ENCODE measurements at regions not wholly inside any gene's neighbourhood (a gene's known extent, or its start where the extent isn't known, plus 50 kb on each side); places are given as distances from the start of the nearest gene placed in this dataset.
"Not testable (repeated sequence)": the region's sequence is repeated elsewhere in the genome, so short reads cannot be mapped to it uniquely, and the experiment has no call there.

- not testable (repeated sequence) for TF ChIP-seq CTCF (conservative IDR thresholded peaks at IDR 0.05 in 1 of 2, IDR thresholded peaks at IDR 0.05 in 1 of 2; ENCODE audit: extremely low read depth in 1 of 2, insufficient read depth in 1 of 2, low read depth in 1 of 2, low read length in 2 of 2); EZH2 (IDR thresholded peaks at IDR 0.05; ENCODE audit: borderline replicate concordance, low read length)
These were observed 83.0 kb upstream of the SPTLC1 start for GRCh38 chr9:92198237-92198636.
